IMR-90 (cell line): ENCODE measurements at regions not wholly inside any gene's neighbourhood (a gene's known extent, or its start where the extent isn't known, plus 50 kb on each side); places are given as distances from the start of the nearest gene placed in this dataset.

Source experiments
- ATAC-seq: fragments of 200-7000 bp; cut with Tn5 transposase; 2 replicates; pipeline ENCODE4 v1.9.1; 2020; ENCODE audit warnings: low read depth, mild to moderate bottlenecking, moderate library complexity
- BruUV-seq: library from RNA; stranded (reverse); fragments of 400-500 nt; replicated peaks from 2 replicates; lab custom pipeline; 2021; lab: Mats Ljungman, UMichigan
- CTCF ChIA-PET: fragments of 300-600 bp; formaldehyde crosslinking; extraction: SDS; loops from one replicate; lab custom pipeline; 2021; ENCODE audit warnings: antibody characterized with exemption; lab: Yijun Ruan, JAX
- POLR2A ChIA-PET: fragments of 300-600 bp; sonication (Branson Sonifier 250); formaldehyde crosslinking; loops from one replicate; lab custom pipeline; 2022; ENCODE audit warnings: antibody characterized with exemption; ENCODE audit not compliant: unreplicated experiment; lab: Charles Lee
- DNase-seq: peaks from one replicate; pipeline ENCODE4 v3.0.0; 2013
- H2AFZ ChIP-seq: replicated peaks from 2 replicates; pipeline ENCODE3; 2013; ENCODE audit warnings: low read length, mild to moderate bottlenecking; ENCODE audit not compliant: poor library complexity
- H2AK5ac ChIP-seq: 2 replicates; pipeline ENCODE4 v1.6.1; 2013; ENCODE audit warnings: low read depth, low read length, inconsistent platforms
- H2AK9ac ChIP-seq: replicated peaks from 2 replicates; pipeline ENCODE3; 2013; ENCODE audit warnings: mild to moderate bottlenecking, low read depth, low read length, moderate library complexity; ENCODE audit not compliant: poor library complexity
- H2BK120ac ChIP-seq: 2 replicates; pipeline ENCODE4 v1.6.1; 2013; ENCODE audit warnings: low read depth, low read length, inconsistent platforms
- H2BK15ac ChIP-seq: 3 replicates; pipeline ENCODE4 v1.6.1; 2013; ENCODE audit warnings: low read depth, low read length, inconsistent platforms
- H2BK20ac ChIP-seq: 2 replicates; pipeline ENCODE4 v1.6.1; 2013; ENCODE audit warnings: low read depth, mild to moderate bottlenecking, inconsistent platforms, low read length, moderate library complexity
- H2BK5ac ChIP-seq: 2 replicates; pipeline ENCODE4 v1.6.1; 2013; ENCODE audit warnings: mild to moderate bottlenecking, low read depth, low read length, inconsistent platforms; ENCODE audit not compliant: poor library complexity, severe bottlenecking
- H3K14ac ChIP-seq: replicated peaks from 2 replicates; pipeline ENCODE4 v1.6.1; 2013; ENCODE audit warnings: low read depth, low read length, inconsistent platforms
- H3K18ac ChIP-seq: 2 replicates; pipeline ENCODE4 v1.6.1; 2013; ENCODE audit warnings: low read depth, low read length, control low read depth
- H3K23ac ChIP-seq: 2 replicates; pipeline ENCODE4 v1.6.1; 2013; ENCODE audit warnings: low read depth, low read length, inconsistent platforms
- H3K27ac ChIP-seq: 2 replicates; pipeline ENCODE4 v1.5.1; 2013; ENCODE audit warnings: mild to moderate bottlenecking, control low read depth, low read length; ENCODE audit not compliant: insufficient read depth
- H3K27me3 ChIP-seq: 2 replicates; pipeline ENCODE4 v1.6.1; 2013; ENCODE audit warnings: low read length; ENCODE audit not compliant: control insufficient read depth, insufficient read depth
- H3K36me3 ChIP-seq: 2 replicates; pipeline ENCODE4 v1.6.1; 2013; ENCODE audit warnings: low read length, mixed read lengths; ENCODE audit not compliant: control insufficient read depth, insufficient read depth
- H3K4ac ChIP-seq: 2 replicates; pipeline ENCODE4 v1.6.1; 2013; ENCODE audit warnings: low read depth, low read length, inconsistent platforms
- H3K4me1 ChIP-seq: 2 replicates; pipeline ENCODE4 v1.6.1; 2013; ENCODE audit warnings: low read length, mixed read lengths; ENCODE audit not compliant: control insufficient read depth, insufficient read depth
- H3K4me2 ChIP-seq: 2 replicates; pipeline ENCODE4 v1.6.1; 2013; ENCODE audit warnings: low read depth, mild to moderate bottlenecking, control low read depth, low read length, moderate library complexity
- H3K4me3 ChIP-seq: 2 replicates; pipeline ENCODE4 v1.5.1; 2013; ENCODE audit warnings: low read depth, mild to moderate bottlenecking, control low read depth, low read length, moderate library complexity; ENCODE audit not compliant: insufficient read depth
- H3K56ac ChIP-seq: 2 replicates; pipeline ENCODE4 v1.6.1; 2013; ENCODE audit warnings: low read length, inconsistent platforms; ENCODE audit not compliant: insufficient read depth; ENCODE audit errors: extremely low read depth
- H3K79me1 ChIP-seq, 2 experiments: 2 replicates each; pipeline ENCODE4 v1.6.1; 2013; ENCODE audit warnings: low read length in 2 of 2, inconsistent platforms in 1 of 2, low read depth in 1 of 2
- H3K9ac ChIP-seq: 2 replicates; pipeline ENCODE4 v1.6.1; 2013; ENCODE audit warnings: low read depth, low read length, control low read depth
- H3K9me1 ChIP-seq: 2 replicates; pipeline ENCODE4 v1.6.1; 2013; ENCODE audit warnings: low read length, inconsistent platforms; ENCODE audit not compliant: insufficient read depth
- H3K9me3 ChIP-seq: 2 replicates; pipeline ENCODE4 v1.6.1; 2013; ENCODE audit warnings: low read length; ENCODE audit not compliant: control insufficient read depth, insufficient read depth
- H4K20me1 ChIP-seq: 2 replicates; pipeline ENCODE4 v1.6.1; 2013; ENCODE audit warnings: low read length, inconsistent platforms; ENCODE audit not compliant: insufficient read depth
- H4K5ac ChIP-seq: 2 replicates; pipeline ENCODE4 v1.6.1; 2013; ENCODE audit warnings: mild to moderate bottlenecking, low read depth, low read length, control low read depth
- H4K8ac ChIP-seq, 2 experiments: 2 replicates each; pipeline ENCODE4 v1.6.1; 2013; ENCODE audit warnings: low read depth in 2 of 2, low read length in 2 of 2, control low read depth in 1 of 2, inconsistent platforms in 1 of 2
- H4K91ac ChIP-seq: 2 replicates; pipeline ENCODE4 v1.6.1; 2013; ENCODE audit warnings: low read depth, low read length, inconsistent platforms; ENCODE audit not compliant: insufficient read depth
- BHLHE40 ChIP-seq: fragments of 150-350 bp; IDR thresholded peaks from 2 replicates; pipeline ENCODE4 v1.6.1; 2016; ENCODE audit warnings: mild to moderate bottlenecking, low read depth, low read length
- CEBPB ChIP-seq: IDR thresholded peaks from 2 replicates; pipeline ENCODE4 v1.6.1; 2012; ENCODE audit warnings: low read depth, low read length, improper control_type of control experiment
- CHD1 ChIP-seq: IDR thresholded peaks from 2 replicates; pipeline ENCODE4 v1.6.1; 2012; ENCODE audit warnings: low read depth, low read length, improper control_type of control experiment
- ELK1 ChIP-seq: fragments of 150-350 bp; IDR thresholded peaks from 2 replicates; pipeline ENCODE4 v1.6.1; 2016; ENCODE audit warnings: low read depth, mild to moderate bottlenecking, low read length, moderate library complexity, borderline replicate concordance
- FOS ChIP-seq: fragments of 150-350 bp; IDR thresholded peaks from 2 replicates; pipeline ENCODE4 v1.6.1; 2016; ENCODE audit warnings: low read depth, low read length
- MAFK ChIP-seq: IDR thresholded peaks from 2 replicates; pipeline ENCODE4 v1.6.1; 2012; ENCODE audit warnings: low read depth, low read length, improper control_type of control experiment
- MAZ ChIP-seq: IDR thresholded peaks from 2 replicates; pipeline ENCODE4 v1.6.1; 2012; ENCODE audit warnings: low read depth, mild to moderate bottlenecking, low read length, improper control_type of control experiment, moderate library complexity, borderline replicate concordance
- MXI1 ChIP-seq: IDR thresholded peaks from 2 replicates; pipeline ENCODE4 v1.6.1; 2012; ENCODE audit warnings: low read depth, mild to moderate bottlenecking, low read length, moderate library complexity, borderline replicate concordance
- NFE2L2 ChIP-seq: fragments of 150-350 bp; IDR thresholded peaks from 2 replicates; pipeline ENCODE4 v1.6.1; 2016; ENCODE audit warnings: low read depth, mild to moderate bottlenecking, low read length
- RAD21 ChIP-seq: IDR thresholded peaks from 2 replicates; pipeline ENCODE4 v1.6.1; 2012; ENCODE audit warnings: low read length, improper control_type of control experiment
- RCOR1 ChIP-seq: IDR thresholded peaks from 2 replicates; pipeline ENCODE4 v1.6.1; 2012; ENCODE audit warnings: mild to moderate bottlenecking, low read length, improper control_type of control experiment; ENCODE audit not compliant: insufficient replicate concordance
- RFX5 ChIP-seq: IDR thresholded peaks from 2 replicates; pipeline ENCODE4 v1.8.0; 2012; ENCODE audit warnings: low read depth, mild to moderate bottlenecking, low read length, moderate library complexity
- SMC3 ChIP-seq: fragments of 150-350 bp; IDR thresholded peaks from 2 replicates; pipeline ENCODE4 v1.6.1; 2016; ENCODE audit warnings: low read depth, mild to moderate bottlenecking, antibody characterized with exemption, low read length, moderate library complexity
- WGBS, 2 experiments: methylation state at CpG; one replicate each; pipeline versions ENCODE4 v1.1.5 to v1.1.7; 2013; ENCODE audit warnings: missing lambda C conversion rate in 2 of 2; ENCODE audit not compliant: insufficient read length in 1 of 2; ENCODE audit errors: extremely low coverage in 2 of 2; 5-methylcytosine and 5-hydroxymethylcytosine counted together
- dilution Hi-C: fragments of 300-500 bp; cut with HindIII; formaldehyde crosslinking; loops from one replicate; pipeline ENCODE4 v1.14.3; 2018; ENCODE audit warnings: low sequenced_read_pairs; ENCODE audit not compliant: unreplicated experiment
- in situ Hi-C: fragments of 300-500 bp; cut with MboI; formaldehyde crosslinking; loops from 3 replicates; pipeline ENCODE4 v1.14.3; 2019; ENCODE audit warnings: low sequenced_read_pairs, inconsistent platforms, mixed read lengths
- intact Hi-C: fragments of 100-400 bp; cut with micrococcal nuclease; formaldehyde crosslinking; loops from 2 replicates; pipeline ENCODE4 v1.10.0; 2022
- TF ChIP-seq, protein P1 (sequence below): fragments of 150-350 bp; IDR thresholded peaks from 2 replicates; pipeline ENCODE4 v1.6.1; 2017; ENCODE audit warnings: mild to moderate bottlenecking, antibody characterized with exemption, low read length, low read depth
- TF ChIP-seq, protein P2 (sequence below): conservative IDR thresholded peaks from 2 replicates; pipeline ENCODE4 v1.5.1; 2012; ENCODE audit warnings: mild to moderate bottlenecking, low read depth, low read length, improper control_type of control experiment

DNA sequence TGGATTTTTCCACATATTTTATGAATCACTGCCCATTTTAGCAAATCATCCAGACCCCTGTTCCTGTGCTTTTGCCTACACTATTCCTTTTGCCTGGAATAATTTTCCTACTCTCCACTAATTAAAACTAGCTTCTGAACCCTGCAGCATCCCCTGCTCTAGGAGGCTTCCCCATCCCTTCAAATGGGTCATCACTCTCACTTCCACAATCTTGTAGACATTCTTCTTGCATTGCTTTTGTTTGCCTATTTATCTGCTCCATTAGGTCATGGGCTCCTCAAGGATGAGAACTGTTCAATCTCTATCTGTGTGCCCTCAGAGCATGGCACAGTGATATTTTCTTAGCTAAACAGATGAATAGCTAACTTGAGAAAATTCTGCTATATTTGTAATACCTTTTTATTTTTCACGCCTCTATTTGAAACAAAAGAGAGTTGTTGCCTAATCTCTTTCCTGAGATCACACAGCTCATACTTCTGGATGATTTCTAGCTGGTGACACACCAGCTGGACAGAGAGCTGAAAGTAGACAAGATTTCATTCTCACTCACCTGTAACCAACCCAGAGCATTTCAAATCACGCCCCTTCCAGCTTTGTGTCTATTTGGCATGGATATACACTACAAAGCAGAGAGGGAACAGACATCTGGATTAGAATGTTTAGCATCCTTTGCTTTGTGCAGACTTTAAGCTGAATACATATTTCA lies 466.0 kb downstream of the FOXO1 start:
- no peak overlapping the region for H3K4me3 ChIP-seq
- ATAC-seq (no peak), DNase-seq (no peak)
- no CpG with 5 or more reads among the region's 2 CpGs for WGBS, 2 experiments
- H4K8ac ChIP-seq, result no peak overlapping the region
- no peaks in the 10 kb centered on the region for H3K4me1 ChIP-seq
- no peak overlapping the region for H2AK9ac ChIP-seq
- in situ Hi-C loops (no loop called here), intact Hi-C loops (no loop called here), dilution Hi-C loops (no loop called here)
- no peaks in the 10 kb centered on the region for H3K36me3 ChIP-seq
- no peak overlapping the region for H2BK15ac ChIP-seq
- H3K4me2 ChIP-seq, result no peak overlapping the region
- no peak overlapping the region for H2BK5ac ChIP-seq
- no peak overlapping the region for H3K4ac ChIP-seq
- H3K79me1 ChIP-seq, result no peaks in the 10 kb centered on the region
- POLR2A ChIA-PET, result no interaction called here
- TF ChIP-seq RCOR1 (no peak), NFE2L2 (no peak), RFX5 (no peak), BHLHE40 (no peak), CEBPB (no peak), RAD21 (no peak), SMC3 (no peak), MAZ (no peak), ELK1 (no peak), MAFK (no peak), FOS (no peak), CHD1 (no peak), MXI1 (no peak)
- TF ChIP-seq, protein P1, sequence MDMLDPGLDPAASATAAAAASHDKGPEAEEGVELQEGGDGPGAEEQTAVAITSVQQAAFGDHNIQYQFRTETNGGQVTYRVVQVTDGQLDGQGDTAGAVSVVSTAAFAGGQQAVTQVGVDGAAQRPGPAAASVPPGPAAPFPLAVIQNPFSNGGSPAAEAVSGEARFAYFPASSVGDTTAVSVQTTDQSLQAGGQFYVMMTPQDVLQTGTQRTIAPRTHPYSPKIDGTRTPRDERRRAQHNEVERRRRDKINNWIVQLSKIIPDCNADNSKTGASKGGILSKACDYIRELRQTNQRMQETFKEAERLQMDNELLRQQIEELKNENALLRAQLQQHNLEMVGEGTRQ, result no peak
- TF ChIP-seq, protein P2, sequence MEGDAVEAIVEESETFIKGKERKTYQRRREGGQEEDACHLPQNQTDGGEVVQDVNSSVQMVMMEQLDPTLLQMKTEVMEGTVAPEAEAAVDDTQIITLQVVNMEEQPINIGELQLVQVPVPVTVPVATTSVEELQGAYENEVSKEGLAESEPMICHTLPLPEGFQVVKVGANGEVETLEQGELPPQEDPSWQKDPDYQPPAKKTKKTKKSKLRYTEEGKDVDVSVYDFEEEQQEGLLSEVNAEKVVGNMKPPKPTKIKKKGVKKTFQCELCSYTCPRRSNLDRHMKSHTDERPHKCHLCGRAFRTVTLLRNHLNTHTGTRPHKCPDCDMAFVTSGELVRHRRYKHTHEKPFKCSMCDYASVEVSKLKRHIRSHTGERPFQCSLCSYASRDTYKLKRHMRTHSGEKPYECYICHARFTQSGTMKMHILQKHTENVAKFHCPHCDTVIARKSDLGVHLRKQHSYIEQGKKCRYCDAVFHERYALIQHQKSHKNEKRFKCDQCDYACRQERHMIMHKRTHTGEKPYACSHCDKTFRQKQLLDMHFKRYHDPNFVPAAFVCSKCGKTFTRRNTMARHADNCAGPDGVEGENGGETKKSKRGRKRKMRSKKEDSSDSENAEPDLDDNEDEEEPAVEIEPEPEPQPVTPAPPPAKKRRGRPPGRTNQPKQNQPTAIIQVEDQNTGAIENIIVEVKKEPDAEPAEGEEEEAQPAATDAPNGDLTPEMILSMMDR, result no peak
- H3K56ac ChIP-seq, result no peak overlapping the region
- BruUV-seq, result no TSS peak
- H2BK20ac ChIP-seq, result no peak overlapping the region
- no peaks in the 10 kb centered on the region for H3K9me1 ChIP-seq
- H2AK5ac ChIP-seq, result no peak overlapping the region
- no peak overlapping the region for H3K18ac ChIP-seq
- H3K9me3 ChIP-seq, result no peaks in the 10 kb centered on the region
- no peak overlapping the region for H2AFZ ChIP-seq
- no peak overlapping the region for H2BK120ac ChIP-seq
- no peaks in the 10 kb centered on the region for H3K27me3 ChIP-seq
- CTCF ChIA-PET, result no interaction called here
- H3K23ac ChIP-seq, result no peak overlapping the region
- no peak overlapping the region for H3K14ac ChIP-seq
- no peak overlapping the region for H4K91ac ChIP-seq
- no peaks in the 10 kb centered on the region for H4K20me1 ChIP-seq
- H3K27ac ChIP-seq, result no peak overlapping the region
- no peak overlapping the region for H4K5ac ChIP-seq
- no peak overlapping the region for H3K9ac ChIP-seq
